Superior temporal gyrus (tissue), 1 donor: ENCODE measurements at regions not wholly inside any gene's neighbourhood (a gene's known extent, or its start where the extent isn't known, plus 50 kb on each side); places are given as distances from the start of the nearest gene placed in this dataset.
"Not testable (repeated sequence)": the region's sequence is repeated elsewhere in the genome, so short reads cannot be mapped to it uniquely, and the experiment has no call there.

Experiments used
- DNase-seq: peaks from one replicate; pipeline ENCODE4 v3.0.0-alpha.2; 2016; ENCODE audit errors: extremely low spot score

DNA sequence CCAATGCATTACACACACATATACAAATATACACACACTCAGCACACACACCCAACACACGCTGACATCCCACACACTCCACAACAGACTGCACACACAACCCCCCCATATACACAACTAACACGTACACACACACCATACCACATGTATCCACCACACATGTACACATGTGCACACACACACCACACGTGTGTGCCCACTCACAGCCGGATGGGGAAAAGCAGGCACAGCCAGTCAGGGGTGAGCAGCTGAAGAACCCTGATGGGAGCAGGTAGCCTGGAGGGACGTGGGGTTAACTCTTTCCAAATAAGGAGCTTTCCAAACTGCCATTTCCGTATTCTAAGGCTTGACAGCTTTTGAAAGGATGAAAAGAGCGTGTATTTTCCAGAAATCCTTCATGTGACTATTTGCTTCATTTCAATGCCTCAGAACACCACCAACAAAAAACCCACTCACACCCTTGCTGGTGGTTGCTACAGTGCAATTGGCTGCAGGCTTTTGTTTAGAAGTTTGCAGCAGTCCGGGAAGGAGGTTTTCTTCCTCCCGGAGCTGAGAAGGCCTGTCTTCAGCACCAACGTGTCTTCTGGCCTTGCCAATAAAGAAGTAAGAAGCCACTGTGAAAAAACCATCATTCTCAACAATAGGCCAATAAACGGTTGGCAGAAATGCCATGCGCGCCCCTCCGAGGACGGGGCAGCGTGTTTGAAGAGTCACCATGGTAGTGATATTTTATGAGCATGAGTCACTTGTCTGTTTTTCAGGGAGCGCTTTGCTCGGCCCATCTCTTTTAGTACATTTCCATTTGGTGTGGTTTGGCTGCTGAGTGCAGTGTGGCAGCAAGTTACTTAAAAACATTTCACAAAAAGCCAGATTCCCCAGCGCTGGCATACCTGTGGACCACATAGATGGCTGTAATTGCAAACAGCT lies 131.3 kb upstream of the GMDS start:
- DNase-seq = no peak

DNA sequence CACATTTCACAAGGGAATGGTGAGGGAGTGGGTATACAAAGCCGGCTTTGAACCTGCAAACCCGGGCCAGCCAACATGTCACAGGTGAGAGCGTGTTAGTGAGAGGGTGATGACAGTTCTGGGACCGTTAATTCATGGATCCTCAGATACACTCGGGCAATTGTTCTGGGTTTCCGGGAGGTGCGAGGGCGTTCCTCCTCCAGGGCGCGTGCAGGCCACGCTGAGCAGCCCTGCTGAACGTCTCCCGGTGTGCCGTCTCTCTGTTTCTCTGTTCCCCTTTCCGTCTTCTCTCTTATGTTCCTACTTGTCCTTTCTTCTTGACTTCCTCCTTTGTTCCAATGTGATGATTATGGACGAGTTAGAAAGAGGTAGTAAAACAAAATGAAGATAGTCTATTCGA lies 130.0 kb upstream of the GMDS start:
- DNase-seq = no peak

GRCh38 chr6:2369606-2370005 lies 124.2 kb upstream of the GMDS start:
- DNase-seq = no peak

- no peak for DNase-seq
Measured at GRCh38 chr6:2363211-2363610, 117.8 kb upstream of the GMDS start.

DNA sequence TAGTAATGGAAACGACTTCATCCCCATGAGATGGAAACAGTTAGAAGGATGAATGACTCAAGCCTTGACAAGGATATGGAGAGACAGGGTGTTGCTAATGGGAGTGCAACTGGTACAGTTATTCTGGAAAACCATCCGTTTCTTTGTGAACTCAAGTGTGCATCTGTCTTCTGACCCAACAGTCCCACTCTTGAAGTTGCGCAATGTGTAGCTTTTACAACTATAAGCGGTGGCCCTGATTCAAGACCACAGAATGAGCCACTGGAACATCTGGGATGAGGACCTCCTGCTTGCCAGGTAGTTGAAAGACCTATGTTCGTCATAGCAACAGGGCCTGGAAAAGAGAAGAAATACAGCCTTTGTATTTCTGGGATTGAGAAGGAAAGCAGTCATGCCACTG lies 115.8 kb upstream of the GMDS start:
- DNase-seq = no peak

GRCh38 chr6:2360716-2361115 lies 115.3 kb upstream of the GMDS start:
- no peak for DNase-seq

GRCh38 chr6:2360126-2360525 lies 114.7 kb upstream of the GMDS start:
- no peak for DNase-seq

GRCh38 chr6:2355150-2355549 lies 109.7 kb upstream of the GMDS start:
- DNase-seq = no peak

DNA sequence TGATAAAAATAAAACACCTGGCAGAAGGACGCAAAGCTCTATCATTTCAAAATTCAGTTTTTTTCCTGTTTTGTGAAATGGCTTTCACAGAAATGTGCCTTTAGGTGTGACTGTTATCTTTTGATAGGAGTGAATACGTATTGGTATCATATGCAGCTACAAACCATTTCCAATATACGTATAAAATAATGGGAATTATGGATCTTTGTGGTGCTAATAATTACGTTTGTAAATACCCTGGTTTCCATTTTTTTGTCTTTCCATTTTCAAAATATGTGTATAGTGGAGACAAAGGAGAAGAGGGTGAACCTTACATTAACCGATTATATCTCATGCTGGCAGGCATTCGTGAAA lies 108.7 kb upstream of the GMDS start:
- no peak for DNase-seq

DNA sequence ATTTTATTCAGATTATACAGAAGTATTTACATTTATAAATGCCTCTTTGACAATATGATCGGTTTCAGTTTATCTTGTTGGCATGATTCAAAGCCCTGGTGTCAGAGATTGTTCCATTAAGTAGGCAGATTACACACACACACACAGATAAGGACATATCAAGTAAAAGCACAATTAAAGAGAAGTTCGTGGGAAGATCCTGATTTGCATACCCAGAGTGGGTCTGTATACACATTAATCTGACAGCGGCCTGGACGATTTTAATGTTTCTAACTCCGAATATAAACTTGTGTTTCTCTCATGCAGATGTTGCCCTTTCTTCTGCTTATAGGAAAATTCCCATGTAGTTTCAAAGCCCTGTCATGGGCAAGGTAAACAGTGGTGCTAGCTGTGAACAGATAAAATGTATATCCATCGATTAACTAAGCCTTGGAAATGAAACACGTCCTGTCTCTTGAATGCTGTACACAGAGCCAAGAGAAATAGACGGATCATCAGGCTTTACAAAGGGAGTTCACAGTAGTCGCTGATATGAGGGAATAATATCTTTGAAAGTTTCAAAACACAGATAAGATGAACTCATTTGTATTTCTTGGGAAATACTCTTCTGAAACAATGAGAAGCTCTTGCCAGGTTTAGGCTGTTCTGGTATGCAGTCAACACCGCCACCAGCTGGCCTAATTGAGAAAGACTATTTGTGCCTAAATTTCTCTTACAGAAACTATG lies 108.2 kb upstream of the GMDS start:
- DNase-seq = peak; percentile 88

DNA sequence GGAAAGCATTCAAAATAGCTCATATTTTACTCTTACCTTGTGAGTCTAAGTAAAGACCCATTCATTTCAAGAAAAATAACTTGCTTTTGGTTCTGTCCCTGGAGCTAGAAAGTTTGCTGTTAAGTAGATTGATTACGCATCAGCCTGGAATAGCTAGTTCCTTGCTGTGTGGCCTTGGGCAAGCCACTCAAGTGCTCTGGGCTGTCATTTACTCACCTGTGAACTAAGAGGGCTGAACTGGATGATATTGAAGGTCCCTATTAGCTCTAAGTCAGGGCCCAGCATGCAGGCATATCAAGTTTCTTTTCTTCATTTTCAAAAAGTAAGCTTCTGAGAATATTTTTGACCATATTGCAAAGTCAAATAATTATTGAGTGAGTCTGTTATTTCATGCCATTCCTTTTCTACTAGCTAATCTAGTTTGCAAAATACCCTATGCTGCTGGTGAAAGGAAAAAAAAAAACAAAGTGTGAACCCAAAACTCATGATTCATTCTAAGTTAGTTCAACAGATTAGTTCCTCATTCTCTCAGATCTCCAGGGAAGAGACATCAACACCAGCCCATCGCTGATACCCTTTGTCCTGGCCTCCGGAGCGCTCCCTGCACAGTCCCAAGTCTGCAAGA lies 106.5 kb upstream of the GMDS start:
- DNase-seq = no peak

DNA sequence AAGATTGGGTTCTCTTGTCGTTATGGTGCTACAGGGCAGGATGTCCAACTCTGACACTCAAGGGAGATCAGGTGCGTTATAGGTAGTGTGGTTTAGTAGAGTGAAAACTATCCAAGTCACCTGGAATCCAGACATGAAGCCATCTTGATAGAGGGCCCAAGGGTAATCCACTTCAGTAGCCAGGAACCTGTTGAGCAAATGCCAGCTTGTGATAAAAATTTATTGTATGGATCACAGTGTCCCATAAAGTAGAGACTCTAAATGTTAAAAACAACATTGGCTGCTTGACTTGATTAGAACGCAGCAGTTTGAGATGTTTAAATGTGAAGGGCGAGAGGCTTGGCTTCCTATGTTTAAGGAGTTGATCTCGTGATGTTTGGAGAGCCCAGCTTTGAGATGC lies 105.7 kb upstream of the GMDS start:
- DNase-seq = no peak

- DNase-seq = no peak
Measured at GRCh38 chr6:2346078-2346477, 100.7 kb upstream of the GMDS start.

DNA sequence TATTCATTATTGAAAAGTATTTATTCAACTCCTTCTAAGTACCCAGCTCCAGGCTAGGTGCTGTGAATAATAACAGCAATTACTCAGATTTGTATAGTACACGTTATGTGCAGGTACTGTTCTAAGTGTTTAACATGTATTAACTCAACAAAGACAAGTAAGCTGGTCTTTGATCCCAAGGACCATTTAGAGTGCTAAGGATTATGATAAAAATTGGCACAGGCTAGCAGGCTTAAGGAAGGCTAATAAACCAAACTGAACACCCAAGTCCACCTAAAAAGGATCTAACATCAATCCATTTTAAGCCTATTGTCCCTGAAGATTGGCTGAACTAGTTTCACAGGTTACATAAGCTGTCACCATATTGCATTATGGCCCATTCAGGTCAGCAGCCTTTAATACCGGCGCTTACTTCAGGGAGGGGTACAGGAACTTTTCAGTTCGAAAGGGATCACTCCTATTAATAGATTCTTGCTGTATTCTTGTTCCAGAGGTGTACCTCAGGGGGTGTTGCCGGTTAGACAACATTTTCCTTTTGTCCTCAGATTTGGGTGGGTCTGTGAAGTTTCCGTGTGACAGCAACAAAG lies 99.0 kb upstream of the GMDS start:
- DNase-seq = no peak

DNA sequence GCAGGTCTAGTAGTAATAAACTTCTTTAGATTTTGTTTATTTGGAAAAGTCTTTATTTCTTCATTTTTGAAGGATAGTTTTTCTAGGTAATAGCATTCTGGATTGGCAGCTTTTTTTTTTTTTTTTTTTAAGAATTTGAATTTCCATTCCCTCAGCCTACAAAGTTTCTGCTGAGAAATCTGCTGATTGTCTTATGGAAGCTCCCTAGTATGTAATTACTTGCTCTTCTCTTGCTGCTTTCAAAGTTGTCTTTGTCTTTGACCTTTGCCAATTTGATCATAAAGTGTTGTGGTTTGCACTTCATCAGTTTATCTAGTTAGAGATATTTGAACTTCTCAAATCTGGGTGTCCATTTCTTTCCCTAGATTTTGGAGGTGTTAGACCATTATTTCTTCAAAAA lies 82.2 kb upstream of the GMDS start:
- no peak for DNase-seq

DNA sequence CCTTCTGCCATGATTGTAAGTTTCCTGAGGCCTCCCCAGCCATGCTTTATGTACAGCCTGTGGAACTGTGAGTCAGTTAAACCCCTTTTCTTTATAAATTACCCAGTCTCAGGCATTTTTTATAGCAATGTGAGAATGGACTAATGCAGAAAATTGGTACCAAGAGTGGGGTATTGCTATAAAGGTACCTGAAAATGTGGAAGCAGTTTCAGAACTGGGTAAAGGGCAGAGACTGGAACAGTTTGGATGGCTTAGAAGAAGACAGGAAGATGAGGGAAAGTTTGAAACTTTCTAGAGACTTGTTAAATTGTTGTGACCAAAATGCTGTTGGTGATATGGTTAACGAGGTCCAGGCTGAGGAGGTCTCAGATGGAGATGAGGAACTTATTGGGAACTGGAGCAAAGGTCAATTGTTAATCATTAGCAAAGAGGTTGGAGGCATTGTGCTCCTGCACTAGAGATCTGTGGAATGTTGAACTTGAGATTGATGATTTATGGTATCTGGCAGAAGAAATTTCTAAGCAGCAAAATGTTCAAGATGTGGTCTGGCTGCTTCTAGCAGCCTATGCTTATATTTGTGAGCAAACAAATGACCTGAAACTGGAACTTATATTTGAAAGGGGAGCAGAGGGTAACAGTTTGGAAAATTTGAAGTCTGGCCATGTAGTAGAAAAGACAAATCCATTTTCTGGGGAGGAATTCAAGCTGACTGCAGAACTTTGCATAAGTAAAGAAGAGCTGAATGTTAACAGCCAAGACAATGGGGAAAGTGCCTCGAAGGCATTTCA lies 79.0 kb upstream of the GMDS start:
- DNase-seq = no peak

GRCh38 chr6:2317498-2317897 lies 72.1 kb upstream of the GMDS start:
- not testable (repeated sequence) for DNase-seq

GRCh38 chr6:2314641-2315040 lies 69.2 kb upstream of the GMDS start:
- DNase-seq = no peak

DNA sequence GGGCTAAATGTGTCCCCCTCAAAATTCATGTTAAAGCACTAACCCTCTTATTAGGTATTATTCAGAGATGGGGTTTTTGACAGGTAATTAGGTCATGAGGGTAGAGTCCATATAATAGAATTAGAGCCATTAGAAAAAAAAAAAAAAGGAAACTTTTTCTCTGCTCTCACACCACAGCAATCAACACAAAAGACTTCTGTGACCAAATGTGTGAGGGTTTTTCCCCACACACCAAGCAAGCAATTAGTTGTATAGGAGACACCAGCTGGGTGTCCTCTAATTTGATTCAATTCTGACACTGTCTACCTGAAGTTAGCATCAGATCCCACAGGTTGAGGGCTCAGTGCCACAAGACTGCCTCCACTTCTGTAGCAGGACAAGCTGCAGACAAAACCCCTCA lies 64.6 kb upstream of the GMDS start:
- no peak for DNase-seq

- no peak for DNase-seq
Measured at GRCh38 chr6:2309122-2309521, 63.7 kb upstream of the GMDS start.

GRCh38 chr6:2307799-2308198 lies 62.4 kb upstream of the GMDS start:
- DNase-seq = no peak

DNA sequence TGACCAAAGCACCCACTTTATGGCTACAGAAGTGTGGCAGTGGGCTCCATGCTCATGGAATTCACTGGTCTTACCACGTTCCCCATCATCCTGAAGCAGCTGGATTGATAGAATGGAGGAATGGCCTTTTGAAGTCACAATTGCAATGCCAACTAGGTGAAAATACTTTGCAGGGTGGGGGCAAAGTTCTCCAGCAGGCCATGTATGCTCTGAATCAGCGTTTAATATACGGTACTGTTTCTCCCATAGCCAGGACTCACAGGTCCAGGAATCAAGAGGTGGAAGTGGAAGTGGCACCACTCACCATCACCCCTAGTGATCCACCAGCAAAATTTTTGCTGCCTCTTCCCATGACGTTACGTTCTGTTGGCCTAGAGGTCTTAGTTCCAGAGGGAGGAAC lies 60.5 kb upstream of the GMDS start:
- DNase-seq = no peak
